Activated naive CD8-positive, alpha-beta T cell treated with anti-CD3 and anti-CD28 coated beads, Interleukin-2, amount 50 U/mL, for 24 hours (primary cell): ENCODE measurements at regions not wholly inside any gene's neighbourhood (a gene's known extent, or its start where the extent isn't known, plus 50 kb on each side); places are given as distances from the start of the nearest gene placed in this dataset.

Experiments used
- ATAC-seq: fragments of 150-1000 bp; cut with Tn5 transposase; one replicate; pipeline ENCODE4 v1.10.0; 2021
- DNase-seq: peaks from one replicate; pipeline ENCODE4 v3.0.0; 2021
- H3K27ac Mint-ChIP-seq: one replicate; pipeline ENCODE4 v1.8.0; 2021; ENCODE audit warnings: mild to moderate bottlenecking, mixed read lengths
- H3K27me3 Mint-ChIP-seq: one replicate; pipeline ENCODE4 v1.8.0; 2021; ENCODE audit warnings: mixed read lengths
- H3K36me3 Mint-ChIP-seq: one replicate; pipeline ENCODE4 v1.8.0; 2021; ENCODE audit warnings: low read depth, mixed read lengths
- H3K4me1 Mint-ChIP-seq: one replicate; pipeline ENCODE4 v1.8.0; 2021; ENCODE audit warnings: mixed read lengths
- H3K4me3 Mint-ChIP-seq: one replicate; pipeline ENCODE4 v1.8.0; 2021; ENCODE audit warnings: mild to moderate bottlenecking, moderate library complexity, mixed read lengths
- H3K9me3 Mint-ChIP-seq: one replicate; pipeline ENCODE4 v1.8.0; 2021; ENCODE audit warnings: mixed read lengths

DNA sequence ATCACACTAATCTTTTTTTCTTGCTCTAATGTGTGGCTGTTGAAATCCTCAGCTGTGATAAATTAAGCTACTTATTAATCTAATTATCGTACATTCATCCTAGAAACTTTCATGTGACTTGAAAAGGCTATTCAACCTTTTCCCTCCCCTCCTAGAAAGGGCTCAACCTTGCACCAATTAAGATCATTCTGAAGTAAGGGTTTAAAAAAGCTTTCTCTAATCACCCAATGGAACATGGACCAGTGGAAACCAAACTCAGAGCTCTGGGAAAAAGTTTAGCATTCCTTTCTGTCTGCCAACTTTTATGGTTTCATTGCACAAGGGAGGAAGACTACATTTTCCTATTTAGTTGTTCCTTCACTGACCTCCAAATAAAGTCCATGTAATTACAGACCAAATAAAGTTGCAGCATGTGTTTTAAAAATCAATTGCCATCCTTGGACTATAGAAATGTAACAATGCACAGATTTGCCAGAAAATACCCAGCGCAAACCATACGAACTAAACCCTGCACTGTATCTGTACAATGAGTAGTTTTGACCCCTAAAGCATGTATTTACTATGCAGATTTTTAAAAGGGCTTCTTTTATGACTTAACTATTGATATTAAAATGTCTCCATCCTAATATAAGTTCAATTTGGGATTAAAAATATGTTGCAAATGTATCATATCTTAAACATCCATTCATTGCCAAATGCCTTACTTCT, 142.6 kb upstream of the OTX2 start:
- ATAC-seq (no peak), DNase-seq (no peak)
- Mint-ChIP-seq H3K4me1 (no peaks in the 10 kb centered on the region), H3K27ac (no peak overlapping the region), H3K27me3 (peaks cover 3% of the 10 kb centered on the region), H3K36me3 (no peaks in the 10 kb centered on the region), H3K4me3 (no peak overlapping the region), H3K9me3 (no peaks in the 10 kb centered on the region)

DNA sequence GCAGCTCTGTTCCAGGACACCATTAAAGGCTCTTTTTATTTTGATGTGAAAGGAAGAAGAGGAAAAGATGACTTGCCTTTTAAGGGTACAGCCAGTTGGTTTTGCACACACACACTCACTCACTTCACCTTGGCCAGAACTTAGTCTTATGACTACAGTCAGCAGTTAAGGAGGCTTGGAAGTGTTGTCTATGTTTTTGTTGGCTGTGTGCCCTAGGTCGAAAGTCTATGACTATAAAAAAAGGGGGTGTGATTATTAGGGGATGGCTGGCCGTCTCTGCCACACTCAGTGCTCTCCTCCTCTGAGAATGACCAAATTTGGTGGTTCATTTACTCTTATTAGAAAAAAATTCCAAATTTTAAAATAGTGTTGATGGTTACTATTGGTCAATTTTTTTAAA, 139.5 kb upstream of the OTX2 start:
- Mint-ChIP-seq H3K36me3 (no peaks in the 10 kb centered on the region), H3K9me3 (no peaks in the 10 kb centered on the region), H3K27me3 (peaks cover 6% of the 10 kb centered on the region), H3K4me1 (no peaks in the 10 kb centered on the region), H3K4me3 (no peak overlapping the region), H3K27ac (no peak overlapping the region)
- no peak for DNase-seq
- ATAC-seq = no peak

DNA sequence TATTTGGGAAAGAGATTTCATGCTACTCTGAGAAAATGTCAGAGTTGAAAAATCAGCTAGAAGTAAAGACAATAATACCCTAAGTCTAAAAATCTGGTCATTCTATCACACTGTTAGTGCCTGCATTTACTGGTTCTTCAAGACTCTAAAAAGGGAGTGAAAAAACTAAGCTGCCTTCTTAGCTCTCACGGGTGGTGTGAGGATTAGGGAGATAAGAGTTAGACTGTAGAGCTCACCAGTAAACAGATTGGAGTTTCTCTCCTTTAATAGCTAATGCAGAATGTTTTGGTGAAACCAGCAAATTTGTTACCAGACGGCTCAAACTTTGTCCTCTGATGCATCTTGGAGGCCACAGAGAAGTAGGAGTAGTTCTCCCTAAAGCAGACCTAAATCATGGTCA, 135.0 kb upstream of the OTX2 start:
- no peaks in the 10 kb centered on the region for H3K36me3 Mint-ChIP-seq
- ATAC-seq (no peak), DNase-seq (no peak)
- no peaks in the 10 kb centered on the region for H3K4me1 Mint-ChIP-seq
- H3K27ac Mint-ChIP-seq = no peak overlapping the region
- peaks cover 8% of the 10 kb centered on the region for H3K27me3 Mint-ChIP-seq
- peaks cover 10% of the 10 kb centered on the region for H3K9me3 Mint-ChIP-seq
- H3K4me3 Mint-ChIP-seq = no peak overlapping the region

DNA sequence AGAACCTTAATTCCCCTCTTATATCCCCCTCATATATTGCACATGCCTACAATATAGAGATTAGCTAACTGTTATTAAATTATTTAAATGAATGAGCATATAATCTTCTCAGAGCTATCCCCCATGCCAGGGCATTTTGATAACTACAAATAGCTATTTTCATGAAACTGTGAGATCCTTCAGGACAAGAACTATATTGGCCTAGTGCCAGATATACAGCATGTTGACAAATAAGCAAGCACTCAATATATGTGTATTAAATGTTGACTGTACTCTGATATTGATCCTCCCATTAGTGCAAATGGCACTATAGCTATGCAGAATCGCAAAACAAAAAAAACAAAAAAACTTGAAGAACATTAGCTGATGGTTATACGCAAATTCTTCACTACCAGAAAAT, 134.1 kb upstream of the OTX2 start:
- peaks cover 12% of the 10 kb centered on the region for H3K9me3 Mint-ChIP-seq
- H3K36me3 Mint-ChIP-seq = no peaks in the 10 kb centered on the region
- H3K4me3 Mint-ChIP-seq = no peak overlapping the region
- no peaks in the 10 kb centered on the region for H3K4me1 Mint-ChIP-seq
- DNase-seq (no peak), ATAC-seq (no peak)
- peaks cover 8% of the 10 kb centered on the region for H3K27me3 Mint-ChIP-seq
- H3K27ac Mint-ChIP-seq = no peak overlapping the region

DNA sequence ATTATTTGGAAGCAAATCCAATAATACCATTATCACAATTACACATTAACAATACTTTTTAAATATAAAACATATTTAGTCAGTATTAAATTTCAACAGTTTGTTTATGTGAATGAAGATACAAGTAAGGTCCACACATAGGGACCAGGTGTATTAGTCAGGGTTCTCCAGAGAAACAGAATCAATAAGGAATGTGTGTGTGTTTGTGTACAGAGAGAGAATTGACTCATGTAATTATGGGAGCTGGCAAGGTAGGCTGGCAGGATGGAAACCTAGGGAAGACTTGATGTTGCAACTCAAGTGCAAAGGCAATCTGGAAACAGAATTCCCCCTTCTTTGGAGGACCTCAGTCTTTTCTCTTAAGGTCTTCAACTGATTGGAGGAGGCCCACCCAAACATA, 123.2 kb upstream of the OTX2 start:
- Mint-ChIP-seq H3K36me3 (no peaks in the 10 kb centered on the region), H3K27ac (no peak overlapping the region), H3K4me3 (no peak overlapping the region), H3K4me1 (no peaks in the 10 kb centered on the region), H3K9me3 (no peaks in the 10 kb centered on the region), H3K27me3 (peaks cover 1% of the 10 kb centered on the region)
- ATAC-seq (no peak), DNase-seq (no peak)

DNA sequence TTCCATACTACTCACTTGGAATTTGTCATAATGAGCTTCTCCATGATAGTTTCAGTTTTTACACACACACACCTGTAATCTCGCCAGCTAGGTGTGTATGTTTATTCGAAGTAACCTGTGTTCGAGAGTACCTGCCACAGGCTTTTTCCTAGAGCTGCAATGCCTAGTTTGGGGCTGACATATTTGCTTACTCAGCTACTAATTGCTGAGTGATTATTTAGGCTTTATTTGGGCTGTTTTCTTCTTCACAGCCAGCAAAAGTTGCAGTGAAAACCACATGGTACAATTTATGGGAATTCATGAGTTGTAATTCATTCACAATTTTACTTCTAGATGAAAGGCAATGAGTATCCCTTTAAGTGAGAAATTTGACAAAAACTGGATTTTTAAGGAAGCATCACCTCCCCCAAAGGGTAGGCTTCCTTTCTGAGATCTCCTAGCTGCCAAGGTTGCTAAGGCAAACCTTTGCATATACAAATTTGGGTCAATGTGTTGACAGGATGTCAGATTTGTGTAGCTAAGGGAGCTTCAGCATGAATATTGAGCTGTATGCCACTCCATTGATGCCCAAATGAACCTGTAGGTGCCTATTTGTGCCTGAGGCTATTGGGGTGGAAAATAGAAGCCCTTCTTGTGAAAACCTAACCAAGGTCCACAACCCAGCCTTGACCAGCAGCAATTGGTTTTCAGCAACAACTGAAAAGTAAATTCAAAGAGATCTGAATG, 108.7 kb upstream of the OTX2 start:
- DNase-seq (no peak), ATAC-seq (no peak)
- Mint-ChIP-seq H3K36me3 (no peaks in the 10 kb centered on the region), H3K9me3 (peaks cover 4% of the 10 kb centered on the region), H3K4me3 (no peak overlapping the region), H3K4me1 (no peaks in the 10 kb centered on the region), H3K27me3 (peaks cover 3% of the 10 kb centered on the region), H3K27ac (no peak overlapping the region)

DNA sequence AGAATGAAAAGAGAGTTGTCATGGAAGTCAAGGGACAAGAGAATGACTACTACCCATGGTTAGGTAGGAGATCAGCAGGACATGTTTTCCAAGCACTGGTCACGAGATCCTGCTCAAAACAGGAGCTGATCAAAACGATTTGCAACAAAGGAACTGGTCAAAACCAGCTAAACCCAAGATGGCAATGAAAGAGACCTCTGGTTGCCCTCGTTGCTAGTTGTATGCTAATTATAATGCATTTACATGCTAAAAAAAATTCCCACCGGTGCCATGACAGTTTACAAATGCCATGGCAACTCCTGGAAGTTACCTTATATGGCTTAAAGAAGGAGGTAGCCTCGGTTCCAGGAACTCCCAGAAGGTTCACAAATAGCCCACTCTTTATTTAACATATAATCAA, 95.0 kb upstream of the OTX2 start:
- no peak for ATAC-seq

DNA sequence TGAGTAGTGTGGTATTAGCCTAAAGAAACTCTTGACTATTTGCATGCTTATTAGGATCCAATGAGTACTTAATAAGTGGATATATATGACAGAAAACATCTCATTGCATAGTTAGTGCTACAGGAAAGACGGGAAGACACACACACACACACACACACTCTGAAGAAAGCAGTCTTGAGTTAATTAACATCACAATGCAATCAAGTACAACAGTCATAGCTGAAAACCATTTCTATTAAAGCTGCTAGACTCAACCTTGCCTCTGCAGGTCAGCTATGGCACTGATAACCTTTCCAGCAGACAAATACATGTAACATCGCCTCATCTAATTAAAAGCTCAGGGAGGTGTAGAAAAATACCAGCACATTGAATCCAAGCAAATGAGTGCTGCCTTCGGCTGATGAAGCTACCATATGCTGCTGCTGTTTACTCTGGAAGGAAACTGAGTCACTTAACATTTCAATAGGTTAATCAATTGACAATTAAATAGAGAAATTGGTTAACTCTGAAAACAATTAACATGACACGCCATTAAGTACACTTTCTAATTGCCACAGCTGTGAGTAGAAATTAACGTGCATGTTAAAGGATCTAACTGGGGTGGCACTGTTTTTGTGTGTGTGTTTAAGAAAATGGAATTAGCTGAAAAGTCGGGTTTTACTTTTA, 93.2 kb upstream of the OTX2 start:
- H3K4me1 Mint-ChIP-seq = no peaks in the 10 kb centered on the region
- H3K27me3 Mint-ChIP-seq = peaks cover 9% of the 10 kb centered on the region
- H3K36me3 Mint-ChIP-seq = no peaks in the 10 kb centered on the region
- no peak overlapping the region for H3K4me3 Mint-ChIP-seq
- H3K27ac Mint-ChIP-seq = no peak overlapping the region
- no peaks in the 10 kb centered on the region for H3K9me3 Mint-ChIP-seq
- DNase-seq = no peak
- ATAC-seq = no peak

More for the DNA sequence above, 95.0 kb upstream of the OTX2 start:
- H3K36me3 Mint-ChIP-seq = no peaks in the 10 kb centered on the region
- no peaks in the 10 kb centered on the region for H3K9me3 Mint-ChIP-seq
- H3K27me3 Mint-ChIP-seq = peaks cover 9% of the 10 kb centered on the region
- H3K27ac Mint-ChIP-seq = no peak overlapping the region
- no peak for DNase-seq
- no peak overlapping the region for H3K4me3 Mint-ChIP-seq
- no peaks in the 10 kb centered on the region for H3K4me1 Mint-ChIP-seq

DNA sequence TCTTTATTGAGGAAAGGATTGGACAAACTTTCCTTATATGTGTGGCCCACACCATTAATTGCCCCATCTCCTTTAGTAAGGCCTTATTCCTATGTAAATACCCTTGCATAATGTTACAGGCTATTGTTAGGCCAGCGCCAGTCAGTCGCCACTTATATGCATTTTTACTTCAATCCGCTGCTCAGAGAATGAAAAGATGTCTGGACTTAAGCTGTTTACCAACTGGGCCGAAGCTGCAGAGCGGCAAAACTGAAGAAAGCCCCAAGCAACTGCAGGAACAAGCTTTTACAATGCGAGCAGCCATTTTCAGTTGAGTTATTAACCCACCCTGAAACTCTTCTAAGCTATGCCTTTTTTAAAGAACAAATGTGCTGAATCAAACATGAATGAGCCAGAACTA, 92.1 kb upstream of the OTX2 start:
- Mint-ChIP-seq H3K9me3 (no peaks in the 10 kb centered on the region), H3K36me3 (no peaks in the 10 kb centered on the region), H3K27me3 (peaks cover 13% of the 10 kb centered on the region), H3K4me3 (no peak overlapping the region), H3K4me1 (no peaks in the 10 kb centered on the region), H3K27ac (no peak overlapping the region)
- ATAC-seq (no peak), DNase-seq (no peak)

DNA sequence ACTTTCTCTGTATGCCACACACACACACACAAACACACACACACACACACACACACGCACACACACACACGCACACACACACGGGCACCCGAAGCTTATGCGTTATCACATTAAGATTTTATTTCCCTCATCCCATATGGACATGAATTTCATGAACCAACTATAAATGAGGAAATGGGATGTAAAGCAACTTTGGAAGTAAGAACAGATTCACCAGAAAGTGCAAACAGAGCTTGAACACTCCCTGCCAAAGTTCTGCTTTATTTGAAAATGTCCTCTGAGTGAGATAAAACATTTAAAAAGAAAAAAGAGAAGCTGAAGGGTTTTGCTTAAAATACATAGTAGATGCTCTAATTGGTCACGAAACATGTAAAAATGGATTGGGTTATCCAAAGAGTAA, 90.4 kb upstream of the OTX2 start:
- DNase-seq (no peak), ATAC-seq (no peak)
- Mint-ChIP-seq H3K4me3 (no peak overlapping the region), H3K36me3 (no peaks in the 10 kb centered on the region), H3K9me3 (no peaks in the 10 kb centered on the region), H3K27ac (no peak overlapping the region), H3K4me1 (no peaks in the 10 kb centered on the region), H3K27me3 (peaks cover 11% of the 10 kb centered on the region)

DNA sequence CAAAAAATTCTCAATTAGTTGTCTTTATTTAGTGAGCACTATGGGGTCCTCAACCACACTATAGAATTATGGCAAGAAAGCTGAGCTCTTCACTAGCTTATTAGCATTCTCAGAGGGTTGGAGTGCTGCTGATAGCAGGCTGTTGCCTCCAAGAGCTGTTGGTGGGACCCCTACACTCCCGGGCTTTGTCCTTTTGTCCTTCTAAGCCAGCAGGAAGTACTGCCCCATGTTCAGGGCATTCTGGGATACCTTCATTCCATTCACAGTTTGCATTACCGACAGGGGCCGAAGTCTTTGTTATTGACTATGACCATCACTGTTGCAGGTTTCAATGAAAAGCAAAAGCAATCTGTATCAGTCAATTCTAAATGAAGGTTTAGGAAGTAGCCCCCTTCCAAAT, 89.5 kb upstream of the OTX2 start:
- no peaks in the 10 kb centered on the region for H3K9me3 Mint-ChIP-seq
- ATAC-seq (no peak), DNase-seq (no peak)
- no peaks in the 10 kb centered on the region for H3K4me1 Mint-ChIP-seq
- no peaks in the 10 kb centered on the region for H3K36me3 Mint-ChIP-seq
- H3K27ac Mint-ChIP-seq = no peak overlapping the region
- no peak overlapping the region for H3K4me3 Mint-ChIP-seq
- peaks cover 13% of the 10 kb centered on the region for H3K27me3 Mint-ChIP-seq

DNA sequence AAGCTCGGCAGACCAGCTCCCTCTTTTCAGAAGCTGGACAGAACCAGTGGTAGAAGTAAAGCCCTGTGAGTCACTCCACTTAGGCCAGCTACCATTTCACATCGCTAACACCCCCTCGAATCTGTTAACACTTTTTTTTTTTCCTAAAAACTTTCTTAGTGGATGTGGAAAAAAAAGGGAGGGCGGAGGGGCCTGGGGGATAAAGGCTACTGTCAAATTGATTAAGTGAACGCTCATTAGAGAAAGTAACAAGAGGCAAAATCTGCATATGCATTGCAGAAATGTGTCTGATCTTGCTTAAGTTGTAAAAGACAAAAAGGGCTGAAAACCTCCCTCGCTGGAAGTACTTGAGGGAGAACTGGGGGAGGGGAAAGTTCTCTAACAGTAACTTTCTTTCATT, 86.6 kb upstream of the OTX2 start:
- Mint-ChIP-seq H3K9me3 (no peaks in the 10 kb centered on the region), H3K4me3 (no peak overlapping the region), H3K27ac (no peak overlapping the region), H3K4me1 (no peaks in the 10 kb centered on the region), H3K36me3 (no peaks in the 10 kb centered on the region), H3K27me3 (peaks cover 15% of the 10 kb centered on the region)
- no peak for ATAC-seq
- no peak for DNase-seq

DNA sequence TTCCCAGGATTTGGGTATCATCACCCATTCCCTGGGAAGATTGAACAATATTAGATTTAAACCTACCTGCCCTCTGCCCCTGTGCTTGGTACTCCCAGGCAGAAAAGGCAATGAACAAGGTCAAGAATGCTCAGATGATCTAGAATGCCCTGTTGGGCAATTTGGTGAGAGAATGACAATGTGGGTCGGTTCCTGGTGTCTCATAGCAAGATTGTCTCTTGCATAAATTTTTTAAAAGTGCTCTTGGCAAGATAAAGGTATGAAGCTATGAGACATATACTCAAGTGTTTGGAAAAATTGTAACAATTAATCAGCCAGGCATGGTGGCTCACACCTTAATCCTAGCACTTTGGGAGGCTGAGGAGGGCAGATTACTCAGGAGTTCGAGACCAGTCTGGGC, 86.0 kb upstream of the OTX2 start:
- Mint-ChIP-seq H3K27me3 (peaks cover 18% of the 10 kb centered on the region), H3K4me3 (no peak overlapping the region), H3K4me1 (no peaks in the 10 kb centered on the region), H3K36me3 (no peaks in the 10 kb centered on the region), H3K9me3 (no peaks in the 10 kb centered on the region), H3K27ac (no peak overlapping the region)
- no peak for DNase-seq
- ATAC-seq = no peak

DNA sequence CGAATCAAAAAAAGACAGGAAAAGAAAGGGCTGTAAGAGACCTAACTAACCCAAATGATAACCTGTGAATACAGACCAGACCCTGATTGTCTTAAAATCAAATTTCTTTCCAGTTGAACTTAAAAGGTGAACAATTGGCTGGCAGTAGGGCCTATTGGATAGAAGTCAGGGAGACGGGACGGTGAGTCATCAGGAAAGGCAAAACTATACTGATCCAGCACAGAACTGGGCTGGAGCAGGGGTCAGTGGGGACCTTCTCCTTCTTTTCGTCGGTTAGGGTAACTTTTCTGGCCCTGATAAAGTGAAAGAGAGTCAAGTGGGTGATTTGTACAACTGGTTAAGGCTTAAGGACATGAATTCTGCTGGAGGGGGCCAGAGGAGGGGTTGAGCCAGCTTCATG, 84.9 kb upstream of the OTX2 start:
- DNase-seq (no peak), ATAC-seq (no peak)
- Mint-ChIP-seq H3K27me3 (peaks cover 18% of the 10 kb centered on the region), H3K36me3 (no peaks in the 10 kb centered on the region), H3K27ac (no peak overlapping the region), H3K9me3 (no peaks in the 10 kb centered on the region), H3K4me1 (no peaks in the 10 kb centered on the region), H3K4me3 (no peak overlapping the region)

DNA sequence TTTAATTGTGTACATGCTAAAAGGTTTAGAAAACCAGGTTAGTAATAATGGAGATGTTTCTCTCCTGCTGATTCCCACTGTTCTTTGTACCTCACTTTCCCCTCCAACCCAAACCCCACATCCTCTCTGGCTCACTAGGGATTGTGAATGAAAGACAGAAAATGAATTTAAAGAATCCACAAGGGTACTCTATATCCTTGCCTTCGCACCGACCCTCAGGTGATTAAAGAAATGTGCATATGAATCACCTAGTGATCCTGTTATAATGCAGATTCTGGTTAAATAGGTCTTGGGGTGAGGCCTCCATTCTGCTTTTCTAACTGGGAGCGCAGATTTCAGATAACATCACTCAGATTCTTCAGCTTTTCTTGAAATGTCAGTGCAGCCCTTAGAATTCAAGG, 84.3 kb upstream of the OTX2 start:
- no peak for DNase-seq
- Mint-ChIP-seq H3K4me3 (no peak overlapping the region), H3K36me3 (no peaks in the 10 kb centered on the region), H3K27ac (no peak overlapping the region), H3K4me1 (no peaks in the 10 kb centered on the region), H3K27me3 (peaks cover 20% of the 10 kb centered on the region), H3K9me3 (no peaks in the 10 kb centered on the region)
- ATAC-seq = no peak
